Fibroblast of mammary gland (primary cell): ENCODE measurements at regions not wholly inside any gene's neighbourhood (a gene's known extent, or its start where the extent isn't known, plus 50 kb on each side); places are given as distances from the start of the nearest gene placed in this dataset.

ENCODE experiments used
- DNase-seq: peaks from one replicate; pipeline ENCODE4 v3.0.0-alpha.2; 2010; ENCODE audit warnings: low read depth
- H3K4me3 ChIP-seq: 2 replicates; pipeline ENCODE4 v1.5.1; 2011; ENCODE audit warnings: low read depth, mild to moderate bottlenecking, low read length, moderate library complexity; ENCODE audit not compliant: control insufficient read depth
- CTCF ChIP-seq: conservative IDR thresholded peaks from 2 replicates; pipeline ENCODE4 v1.5.1; 2011; ENCODE audit warnings: low read depth, low read length, inconsistent platforms; ENCODE audit not compliant: control insufficient read depth, insufficient read depth

GRCh38 chr12:107624493-107624892 lies 61.1 kb upstream of the PWP1 start:
- TF ChIP-seq CTCF = no peak
- no peak overlapping the region for H3K4me3 ChIP-seq
- no peak for DNase-seq

- TF ChIP-seq CTCF = no peak
- DNase-seq = no peak
- no peak overlapping the region for H3K4me3 ChIP-seq
Measured at GRCh38 chr12:107631715-107632114, 53.9 kb upstream of the PWP1 start.

GRCh38 chr12:107632246-107632645 lies 53.4 kb upstream of the PWP1 start:
- no peak overlapping the region for H3K4me3 ChIP-seq
- no peak for DNase-seq
- TF ChIP-seq CTCF = no peak

GRCh38 chr12:107634530-107634929 lies 51.1 kb upstream of the PWP1 start:
- no peak overlapping the region for H3K4me3 ChIP-seq
- no peak for TF ChIP-seq CTCF
- no peak for DNase-seq

GRCh38 chr12:107635139-107635538 lies 50.5 kb upstream of the PWP1 start:
- no peak for TF ChIP-seq CTCF
- no peak overlapping the region for H3K4me3 ChIP-seq
- DNase-seq = no peak
